H1 (cell line): ENCODE measurements at regions not wholly inside any gene's neighbourhood (a gene's known extent, or its start where the extent isn't known, plus 50 kb on each side); places are given as distances from the start of the nearest gene placed in this dataset.

Experiments
- CTCF ChIA-PET: fragments of 300-600 bp; sonication (Branson Sonifier 250); formaldehyde crosslinking; loops from one replicate; lab custom pipeline; 2021; ENCODE audit not compliant: partially characterized antibody; lab: Charles Lee
- POLR2A ChIA-PET: fragments of 300-600 bp; sonication (Branson Sonifier 250); formaldehyde crosslinking; loops from one replicate; lab custom pipeline; 2021; ENCODE audit warnings: inconsistent platforms; ENCODE audit not compliant: partially characterized antibody; lab: Charles Lee
- DNase-seq, 2 experiments: peaks; one replicate each; pipeline versions ENCODE4 v3.0.0 to v3.0.0-alpha.2; 2010 to 2022; ENCODE audit warnings: low spot score in 2 of 2, low read depth in 1 of 2, mixed read lengths in 1 of 2
- FAIRE-seq: peaks from 2 replicates; lab custom pipeline; 2011; peaks lifted over from hg19 to GRCh38; lab: Jason Lieb, UNC
- H2AFZ ChIP-seq: 2 replicates; pipeline ENCODE4 v1.8.1; 2012; ENCODE audit warnings: low read length, inconsistent platforms
- H2AK5ac ChIP-seq: 2 replicates; pipeline ENCODE4 v1.6.1; 2013; ENCODE audit warnings: low read depth, low read length
- H2BK120ac ChIP-seq: replicated peaks from 2 replicates; pipeline ENCODE3; 2013; ENCODE audit warnings: low read depth, low read length, inconsistent platforms
- H2BK12ac ChIP-seq: 2 replicates; pipeline ENCODE4 v1.6.1; 2013; ENCODE audit warnings: low read depth, low read length
- H2BK15ac ChIP-seq: 2 replicates; pipeline ENCODE4 v1.6.1; 2013; ENCODE audit warnings: low read length
- H2BK20ac ChIP-seq: 2 replicates; pipeline ENCODE4 v1.6.1; 2013; ENCODE audit warnings: low read length
- H2BK5ac ChIP-seq: 2 replicates; pipeline ENCODE4 v1.6.1; 2013; ENCODE audit warnings: low read depth, low read length
- H3K14ac ChIP-seq: 2 replicates; pipeline ENCODE4 v1.6.1; 2013; ENCODE audit warnings: inconsistent platforms; ENCODE audit not compliant: insufficient read length
- H3K18ac ChIP-seq: 2 replicates; pipeline ENCODE4 v1.6.1; 2013; ENCODE audit warnings: low read length; ENCODE audit errors: extremely low read depth
- H3K23ac ChIP-seq: 2 replicates; pipeline ENCODE4 v1.6.1; 2013; ENCODE audit warnings: inconsistent platforms; ENCODE audit not compliant: insufficient read length
- H3K23me2 ChIP-seq: 2 replicates; pipeline ENCODE4 v1.6.1; 2013; ENCODE audit warnings: low read depth, low read length
- H3K27ac ChIP-seq: 2 replicates; pipeline ENCODE4 v1.6.1; 2011; ENCODE audit warnings: low read depth, low read length, inconsistent platforms
- H3K27me3 ChIP-seq, 4 experiments: replicated peaks in 1 of 4; 1 replicate in 1 of 4; 2 replicates in 3 of 4; pipeline versions ENCODE4 v1.6.1 to v1.8.1; 2011 to 2013; ENCODE audit warnings: low read length in 3 of 4, mild to moderate bottlenecking in 3 of 4, inconsistent platforms in 2 of 4, mixed read lengths in 2 of 4, moderate library complexity in 1 of 4; ENCODE audit not compliant: control insufficient read depth in 3 of 4, insufficient read depth in 3 of 4; ENCODE audit errors: extremely low read depth in 1 of 4
- H3K36me3 ChIP-seq, 4 experiments: 2 replicates each; pipeline versions ENCODE4 v1.6.1 to v1.8.1; 2011 to 2013; ENCODE audit warnings: mild to moderate bottlenecking in 4 of 4, low read length in 3 of 4, moderate library complexity in 2 of 4, control low read depth in 1 of 4, inconsistent platforms in 1 of 4; ENCODE audit not compliant: insufficient read depth in 4 of 4, control insufficient read depth in 2 of 4
- H3K4ac ChIP-seq: replicated peaks from 2 replicates; pipeline ENCODE3; 2013; ENCODE audit warnings: low read length, low read depth, mixed read lengths, inconsistent platforms; ENCODE audit not compliant: insufficient read length
- H3K4me1 ChIP-seq, 4 experiments: replicated peaks in 1 of 4; 1 replicate in 1 of 4; 2 replicates in 3 of 4; pipeline versions ENCODE4 v1.6.1 to v1.8.1; 2011 to 2013; ENCODE audit warnings: low read length in 3 of 4, inconsistent platforms in 2 of 4, mixed read lengths in 1 of 4; ENCODE audit not compliant: insufficient read depth in 4 of 4, control insufficient read depth in 3 of 4
- H3K4me2 ChIP-seq, 2 experiments: 2 replicates each; pipeline versions ENCODE4 v1.6.1 to v1.8.1; 2011 to 2013; ENCODE audit warnings: low read depth in 2 of 2, low read length in 2 of 2, control low read depth in 1 of 2, inconsistent platforms in 1 of 2, mild to moderate bottlenecking in 1 of 2; ENCODE audit not compliant: insufficient read depth in 1 of 2
- H3K4me3 ChIP-seq, 4 experiments: fragments of 200-600, 300-600 bp in 1 of 4; sonication (generic), shearing (Covaris generic), sonication (Bioruptor Twin) in 1 of 4; 2 replicates each; pipeline versions ENCODE4 v1.5.1 to v1.8.1; 2011 to 2016; ENCODE audit warnings: low read length in 4 of 4, low read depth in 3 of 4, control low read depth in 2 of 4, inconsistent platforms in 2 of 4, mild to moderate bottlenecking in 2 of 4, mixed read lengths in 1 of 4, moderate library complexity in 1 of 4; ENCODE audit not compliant: insufficient read depth in 2 of 4; ENCODE audit errors: extremely low read depth in 1 of 4
- H3K56ac ChIP-seq: replicated peaks from 2 replicates; pipeline ENCODE3; 2013; ENCODE audit warnings: low read depth, mild to moderate bottlenecking, mixed read lengths, low read length, inconsistent platforms; ENCODE audit not compliant: insufficient read length
- H3K79me1 ChIP-seq: 2 replicates; pipeline ENCODE4 v1.6.1; 2013; ENCODE audit warnings: low read depth, low read length, control low read depth
- H3K79me2 ChIP-seq, 2 experiments: 2 replicates each; pipeline versions ENCODE4 v1.6.1 to v1.8.1; 2012 to 2013; ENCODE audit warnings: low read length in 2 of 2, mild to moderate bottlenecking in 2 of 2, inconsistent platforms in 1 of 2; ENCODE audit not compliant: insufficient read depth in 2 of 2, control insufficient read depth in 1 of 2
- H3K9ac ChIP-seq, 4 experiments: replicated peaks in 1 of 4; 1 replicate in 1 of 4; 2 replicates in 3 of 4; pipeline versions ENCODE4 v1.6.1 to v1.8.1; 2011 to 2013; ENCODE audit warnings: low read depth in 3 of 4, low read length in 3 of 4, control low read depth in 2 of 4, mild to moderate bottlenecking in 2 of 4, moderate library complexity in 2 of 4, inconsistent platforms in 1 of 4; ENCODE audit errors: extremely low read depth in 1 of 4
- H3K9me3 ChIP-seq, 2 experiments: 2 replicates each; pipeline versions ENCODE4 v1.6.1 to v1.8.1; 2012 to 2013; ENCODE audit warnings: mild to moderate bottlenecking in 2 of 2, moderate library complexity in 2 of 2, control low read depth in 1 of 2, inconsistent platforms in 1 of 2, low read depth in 1 of 2, low read length in 1 of 2, mixed read lengths in 1 of 2; ENCODE audit not compliant: insufficient read depth in 2 of 2
- H4K20me1 ChIP-seq, 2 experiments: replicated peaks in 1 of 2; 2 replicates each; pipeline versions ENCODE3 to v1.8.1; 2011 to 2013; ENCODE audit warnings: inconsistent platforms in 2 of 2, low read length in 2 of 2, mild to moderate bottlenecking in 1 of 2; ENCODE audit not compliant: insufficient read depth in 2 of 2, control insufficient read depth in 1 of 2
- H4K5ac ChIP-seq: 2 replicates; pipeline ENCODE4 v1.6.1; 2013; ENCODE audit warnings: low read length, low read depth, mixed read lengths, inconsistent platforms; ENCODE audit not compliant: insufficient read length
- H4K8ac ChIP-seq: 2 replicates; pipeline ENCODE4 v1.8.0; 2013; ENCODE audit warnings: mild to moderate bottlenecking, moderate library complexity, low read length, inconsistent platforms; ENCODE audit not compliant: insufficient read depth; ENCODE audit errors: extremely low read depth
- H4K91ac ChIP-seq: replicated peaks from 2 replicates; pipeline ENCODE3; 2013; ENCODE audit warnings: low read length, mixed read lengths, inconsistent platforms; ENCODE audit not compliant: insufficient read length
- CBX5 ChIP-seq: fragments of 300-800, 300-1000 bp; sonication (generic); IDR thresholded peaks from 2 replicates; pipeline ENCODE4 v1.7.1; 2016; ENCODE audit warnings: antibody characterized with exemption, low read length, low read depth
- GABPA ChIP-seq: IDR thresholded peaks from 2 replicates; pipeline ENCODE4 v1.6.1; 2011; ENCODE audit warnings: mild to moderate bottlenecking, low read length, moderate library complexity, borderline replicate concordance; ENCODE audit not compliant: insufficient read depth
- JUN ChIP-seq: IDR thresholded peaks from 2 replicates; pipeline ENCODE4 v1.6.1; 2011; ENCODE audit warnings: low read depth, mild to moderate bottlenecking, improper control_type of control experiment, low read length
- SP4 ChIP-seq: IDR thresholded peaks from 2 replicates; pipeline ENCODE4 v1.6.1; 2012; ENCODE audit warnings: low read length, inconsistent platforms
- WGBS, 2 experiments: shearing (Covaris generic) in 1 of 2; methylation state at CpG; one replicate each; pipeline versions ENCODE4 v1.1.6 to v1.1.7; 2013 to 2015; ENCODE audit warnings: low lambda C conversion rate in 2 of 2, mixed read lengths in 2 of 2, inconsistent platforms in 1 of 2, low coverage in 1 of 2, missing lambda C conversion rate in 1 of 2; ENCODE audit not compliant: insufficient replicate concordance in 2 of 2, insufficient coverage in 1 of 2, insufficient read length in 1 of 2; ENCODE audit errors: extremely low coverage in 1 of 2, missing lambda C conversion rate in 1 of 2; 5-methylcytosine and 5-hydroxymethylcytosine counted together

DNA sequence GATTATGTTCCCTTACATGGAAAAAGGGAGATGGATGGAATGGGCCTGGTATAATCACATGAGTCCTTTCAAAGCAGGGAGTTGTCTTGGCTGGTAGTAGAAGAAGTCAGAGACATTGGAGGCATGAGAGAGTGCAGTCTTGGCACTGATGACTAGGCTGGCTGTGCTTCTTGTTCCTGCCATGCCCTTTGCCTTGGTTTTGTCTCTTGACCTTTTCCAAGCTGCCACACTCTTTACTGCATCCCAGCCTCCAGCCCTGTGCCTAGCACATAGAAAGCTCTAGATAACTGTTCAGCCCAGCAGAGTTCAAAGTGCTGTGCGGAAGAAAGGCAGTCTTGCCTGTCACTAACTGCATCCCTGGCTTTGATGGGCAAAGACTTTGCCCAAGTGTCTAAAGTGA lies 412.6 kb downstream of the PRDM2 start:
- Histone ChIP-seq H4K20me1 (no peaks in the 10 kb centered on the region), H3K56ac (no peak overlapping the region), H3K4me1 (no peaks in the 10 kb centered on the region; a peak in 2 of 7 replicates), H3K23ac (no peak overlapping the region), H2AK5ac (no peak overlapping the region), H3K4ac (no peak overlapping the region), H3K14ac (no peak overlapping the region), H2BK20ac (no peak overlapping the region), H4K91ac (no peak overlapping the region), H3K9ac (no peak overlapping the region), H3K27me3 (no peaks in the 10 kb centered on the region), H3K23me2 (no peaks in the 10 kb centered on the region), H2BK5ac (no peak overlapping the region), H3K27ac (no peak overlapping the region; the same call in 1 of the 2 replicates), H4K8ac (no peak overlapping the region), H3K79me2 (no peaks in the 10 kb centered on the region; a peak in 1 of 4 replicates), H2BK12ac (no peak overlapping the region), H2BK120ac (no peak overlapping the region), H2AFZ (no peak overlapping the region), H2BK15ac (no peak overlapping the region), H3K4me2 (no peak overlapping the region), H3K4me3 (no peak overlapping the region), H3K18ac (no peak overlapping the region), H3K36me3 (no peaks in the 10 kb centered on the region), H4K5ac (no peak overlapping the region), H3K79me1 (no peaks in the 10 kb centered on the region), H3K9me3 (peaks cover 3 to 4% of the 10 kb centered on the region in 2 experiments; a peak in 1 of 4 replicates)
- TF ChIP-seq CBX5 (no peak), JUN (no peak), GABPA (no peak), SP4 (no peak)
- CTCF ChIA-PET = interaction anchor here (0.7 to 2.6 kb wide), 13 partner anchors 10 to 987 kb away, joined by 3 to 13 read pairs (median 4); no protein-coding TSS in a partner anchor
- DNase-seq = no peak
- 100% methylated on average over 1 of the region's 1 CpG; no CpG with 5 or more reads in 1 of the 2 experiments for WGBS, 2 experiments
- POLR2A ChIA-PET = no interaction called here
- FAIRE-seq = no peak
